B cell (primary cell): ENCODE measurements at regions not wholly inside any gene's neighbourhood (a gene's known extent, or its start where the extent isn't known, plus 50 kb on each side); places are given as distances from the start of the nearest gene placed in this dataset.

ENCODE experiments used
- ATAC-seq: fragments of 200-7000 bp; cut with Tn5 transposase; one replicate; pipeline ENCODE4 v1.10.0; 2021; ENCODE audit warnings: low read depth, mild to moderate bottlenecking, moderate number of reproducible peaks, moderate library complexity
- CTCF ChIA-PET: fragments of 350-600 bp; sonication (Branson Sonifier 250); formaldehyde crosslinking; loops from one replicate; lab custom pipeline; 2021; ENCODE audit warnings: antibody characterized with exemption, inconsistent platforms; lab: Charles Lee
- POLR2A ChIA-PET: fragments of 350-600 bp; sonication (Branson Sonifier 250); formaldehyde crosslinking; loops from one replicate; lab custom pipeline; 2021; ENCODE audit warnings: antibody characterized with exemption; lab: Charles Lee
- DNase-seq: peaks from one replicate; pipeline ENCODE4 v3.0.0; 2013
- H2AFZ ChIP-seq: 2 replicates; pipeline ENCODE4 v1.6.1; 2012; ENCODE audit warnings: mild to moderate bottlenecking, low read depth, low read length; ENCODE audit not compliant: insufficient read depth, poor library complexity, severe bottlenecking
- H3K27ac ChIP-seq, 2 donors: 1 replicate in 1 of 2; 2 replicates in 1 of 2; pipeline ENCODE4 v1.5.1; 2012 to 2013; ENCODE audit warnings: low read length in 2 of 2, mild to moderate bottlenecking in 2 of 2, moderate library complexity in 1 of 2
- H3K27me3 ChIP-seq, 4 experiments: fragments of 200-600 bp in 1 of 4; sonication (generic) in 1 of 4; replicated peaks in 1 of 4; 1 replicate in 2 of 4; 2 replicates in 2 of 4; pipeline versions ENCODE4 v1.6.1 to v1.7.0; 2013 to 2016; ENCODE audit warnings: low read length in 3 of 4, mild to moderate bottlenecking in 2 of 4, mixed read lengths in 1 of 4, moderate library complexity in 1 of 4; ENCODE audit not compliant: insufficient read depth in 4 of 4, control insufficient read depth in 3 of 4; ENCODE audit errors: control extremely low read depth in 1 of 4
- H3K36me3 ChIP-seq, 2 experiments: replicated peaks in 1 of 2; 1 replicate in 1 of 2; 2 replicates in 1 of 2; pipeline versions ENCODE4 v1.6.1 to v1.7.1; 2013; ENCODE audit warnings: low read length in 1 of 2; ENCODE audit not compliant: insufficient read depth in 2 of 2, control insufficient read depth in 1 of 2; ENCODE audit errors: control extremely low read depth in 1 of 2, extremely low read depth in 1 of 2
- H3K4me1 ChIP-seq, 2 donors: fragments of 200-600 bp in 1 of 2; sonication (generic) in 1 of 2; 1 replicate in 1 of 2; 2 replicates in 1 of 2; pipeline versions ENCODE4 v1.5.1 to v1.6.1; 2013 to 2017; ENCODE audit warnings: low read length in 2 of 2; ENCODE audit not compliant: control insufficient read depth in 2 of 2, insufficient read depth in 2 of 2
- H3K4me2 ChIP-seq: replicated peaks from 2 replicates; pipeline ENCODE3; 2012; ENCODE audit warnings: mild to moderate bottlenecking, low read depth, low read length; ENCODE audit not compliant: poor library complexity, severe bottlenecking
- H3K4me3 ChIP-seq, 5 experiments: fragments of 200-600 bp in 1 of 5; sonication (generic) in 1 of 5; 1 replicate in 3 of 5; 2 replicates in 2 of 5; pipeline versions ENCODE4 v1.5.1 to v1.7.0; 2011 to 2016; ENCODE audit warnings: low read length in 4 of 5, mild to moderate bottlenecking in 4 of 5, low read depth in 2 of 5, control low read depth in 1 of 5, moderate library complexity in 1 of 5; ENCODE audit not compliant: insufficient read depth in 1 of 5; ENCODE audit errors: control extremely low read depth in 1 of 5, extremely low read depth in 1 of 5
- H3K79me2 ChIP-seq: fragments of 200-600 bp; sonication (generic); one replicate; pipeline ENCODE4 v1.6.0; 2016; ENCODE audit warnings: low read length; ENCODE audit not compliant: control insufficient read depth, insufficient read depth
- H3K9ac ChIP-seq: fragments of 200-600 bp; sonication (generic); 2 replicates; pipeline ENCODE4 v1.6.1; 2017; ENCODE audit warnings: mild to moderate bottlenecking, low read length, moderate library complexity
- H3K9me3 ChIP-seq, 3 donors: one replicate each; pipeline versions ENCODE4 v1.6.1 to v1.7.1; 2013; ENCODE audit warnings: low read length in 2 of 3; ENCODE audit not compliant: control insufficient read depth in 2 of 3, insufficient read depth in 1 of 3; ENCODE audit errors: control extremely low read depth in 1 of 3
- H4K20me1 ChIP-seq: 2 replicates; pipeline ENCODE4 v1.6.0; 2012; ENCODE audit warnings: mild to moderate bottlenecking, low read length; ENCODE audit not compliant: insufficient read depth, control insufficient read depth, poor library complexity, severe bottlenecking
- H3K27ac Mint-ChIP-seq: one replicate; pipeline ENCODE4 v1.8.0; 2021; ENCODE audit warnings: mixed read lengths
- H3K27me3 Mint-ChIP-seq: one replicate; pipeline ENCODE4 v1.8.0; 2021; ENCODE audit warnings: mixed read lengths
- H3K4me1 Mint-ChIP-seq: one replicate; pipeline ENCODE4 v1.8.0; 2021; ENCODE audit warnings: mixed read lengths
- H3K4me3 Mint-ChIP-seq: one replicate; pipeline ENCODE4 v1.8.0; 2021; ENCODE audit warnings: mixed read lengths
- H3K9me3 Mint-ChIP-seq: one replicate; pipeline ENCODE4 v1.8.0; 2022; ENCODE audit warnings: mixed read lengths; ENCODE audit not compliant: insufficient read depth
- CTCF ChIP-seq: fragments of 200-600 bp; IDR thresholded peaks from one replicate; pipeline ENCODE4 v1.8.0; 2022; ENCODE audit warnings: antibody characterized with exemption, mild to moderate bottlenecking
- EZH2 ChIP-seq: IDR thresholded peaks from 2 replicates; pipeline ENCODE4 v1.6.1; 2012; ENCODE audit warnings: borderline replicate concordance, low read depth, mild to moderate bottlenecking, moderate library complexity, low read length; ENCODE audit not compliant: insufficient read depth, poor library complexity, severe bottlenecking
- WGBS: methylation state at CpG from one replicate; pipeline ENCODE4 v1.1.5; 2013; ENCODE audit warnings: missing lambda C conversion rate; ENCODE audit not compliant: insufficient coverage; 5-methylcytosine and 5-hydroxymethylcytosine counted together
- intact Hi-C: fragments of 100-400 bp; cut with micrococcal nuclease; formaldehyde crosslinking; loops from one replicate; pipeline ENCODE4 v1.10.0; 2022

GRCh38 chr7:80311313-80311712, 176.7 kb downstream of the GNAI1 start:
- no peak overlapping the region for H3K4me3 ChIP-seq
- H2AFZ ChIP-seq: no peak overlapping the region
- Mint-ChIP-seq H3K4me1 (no peaks in the 10 kb centered on the region), H3K9me3 (no peaks in the 10 kb centered on the region), H3K4me3 (no peak overlapping the region), H3K27me3 (no peaks in the 10 kb centered on the region), H3K27ac (no peak overlapping the region)
- intact Hi-C loops: no loop called here
- no peaks in the 10 kb centered on the region for H4K20me1 ChIP-seq
- no peaks in the 10 kb centered on the region for H3K9me3 ChIP-seq
- no peak overlapping the region for H3K9ac ChIP-seq
- no peak for TF ChIP-seq EZH2
- no peak for TF ChIP-seq CTCF
- no peaks in the 10 kb centered on the region for H3K79me2 ChIP-seq
- H3K36me3 ChIP-seq: no peaks in the 10 kb centered on the region
- no CpG with 5 or more reads among the region's 2 CpGs for WGBS
- ATAC-seq: no peak
- ChIA-PET POLR2A (no interaction called here), CTCF (no interaction called here)
- H3K4me2 ChIP-seq: no peak overlapping the region
- no peak overlapping the region for H3K27ac ChIP-seq
- H3K4me1 ChIP-seq: no peaks in the 10 kb centered on the region
- DNase-seq: no peak
- no peaks in the 10 kb centered on the region for H3K27me3 ChIP-seq

- no peaks in the 10 kb centered on the region for H3K27me3 Mint-ChIP-seq
- ChIA-PET CTCF (no interaction called here), POLR2A (no interaction called here)
- ATAC-seq: no peak
- H3K4me3 Mint-ChIP-seq: no peak overlapping the region
- no CpG with 5 or more reads among the region's 4 CpGs for whole genome bisulfite sequencing
- no peaks in the 10 kb centered on the region for H3K4me1 ChIP-seq
- H4K20me1 ChIP-seq: no peaks in the 10 kb centered on the region
- intact Hi-C loops: no loop called here
- H3K4me1 Mint-ChIP-seq: no peaks in the 10 kb centered on the region
- no peak overlapping the region for H3K4me2 ChIP-seq
- no peak for DNase-seq
- no peaks in the 10 kb centered on the region for H3K79me2 ChIP-seq
- H3K9ac ChIP-seq: no peak overlapping the region
- no peaks in the 10 kb centered on the region for H3K27me3 ChIP-seq
- no peak overlapping the region for H3K27ac ChIP-seq
- H3K27ac Mint-ChIP-seq: no peak overlapping the region
- H2AFZ ChIP-seq: no peak overlapping the region
- no peaks in the 10 kb centered on the region for H3K9me3 Mint-ChIP-seq
- TF ChIP-seq EZH2: no peak
- no peaks in the 10 kb centered on the region for H3K9me3 ChIP-seq
- H3K36me3 ChIP-seq: no peaks in the 10 kb centered on the region
- H3K4me3 ChIP-seq: no peak overlapping the region
These were observed 175.4 kb downstream of the GNAI1 start for GRCh38 chr7:80309971-80310549.
